H1 (cell line): ENCODE measurements at regions not wholly inside any gene's neighbourhood (a gene's known extent, or its start where the extent isn't known, plus 50 kb on each side); places are given as distances from the start of the nearest gene placed in this dataset.

Source experiments
- MAFK ChIP-seq: IDR thresholded peaks from 2 replicates; pipeline ENCODE4 v1.6.1; 2012; ENCODE audit warnings: low read depth, mild to moderate bottlenecking, improper control_type of control experiment, low read length
- PHF8 ChIP-seq: fragments of 200-600 bp; sonication (generic); conservative IDR thresholded peaks from 2 replicates; pipeline ENCODE4 v1.7.1; 2012; ENCODE audit warnings: low read depth, mild to moderate bottlenecking, inconsistent platforms, low read length, moderate library complexity
- TF ChIP-seq, protein P1 (sequence below): fragments of 300-600 bp; sonication (generic); IDR thresholded peaks from 2 replicates; pipeline ENCODE4 v1.7.1; 2012; ENCODE audit warnings: low read length, moderate library complexity, mild to moderate bottlenecking, inconsistent platforms; ENCODE audit not compliant: insufficient replicate concordance

DNA sequence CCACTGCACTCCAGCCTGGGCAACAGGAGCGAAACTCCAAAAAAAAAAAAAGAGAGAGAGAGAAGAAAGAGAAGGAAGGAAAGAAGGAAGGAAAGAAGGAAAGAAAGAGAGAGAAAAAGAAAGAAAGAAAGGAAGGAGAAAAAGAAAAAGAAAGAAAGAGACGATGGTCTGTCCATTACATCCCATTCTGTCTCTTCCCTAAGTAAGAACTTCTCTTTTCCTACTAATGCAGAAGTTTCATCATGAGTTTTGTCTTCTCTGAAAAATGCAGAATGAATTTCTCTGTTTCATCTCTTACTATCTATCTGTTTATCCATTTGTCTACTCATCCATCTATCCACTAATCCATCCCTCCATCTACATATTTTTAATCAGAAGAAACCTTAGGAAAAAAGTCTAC, 94.9 kb upstream of the MED13 start (continued):
- TF ChIP-seq, protein P1, sequence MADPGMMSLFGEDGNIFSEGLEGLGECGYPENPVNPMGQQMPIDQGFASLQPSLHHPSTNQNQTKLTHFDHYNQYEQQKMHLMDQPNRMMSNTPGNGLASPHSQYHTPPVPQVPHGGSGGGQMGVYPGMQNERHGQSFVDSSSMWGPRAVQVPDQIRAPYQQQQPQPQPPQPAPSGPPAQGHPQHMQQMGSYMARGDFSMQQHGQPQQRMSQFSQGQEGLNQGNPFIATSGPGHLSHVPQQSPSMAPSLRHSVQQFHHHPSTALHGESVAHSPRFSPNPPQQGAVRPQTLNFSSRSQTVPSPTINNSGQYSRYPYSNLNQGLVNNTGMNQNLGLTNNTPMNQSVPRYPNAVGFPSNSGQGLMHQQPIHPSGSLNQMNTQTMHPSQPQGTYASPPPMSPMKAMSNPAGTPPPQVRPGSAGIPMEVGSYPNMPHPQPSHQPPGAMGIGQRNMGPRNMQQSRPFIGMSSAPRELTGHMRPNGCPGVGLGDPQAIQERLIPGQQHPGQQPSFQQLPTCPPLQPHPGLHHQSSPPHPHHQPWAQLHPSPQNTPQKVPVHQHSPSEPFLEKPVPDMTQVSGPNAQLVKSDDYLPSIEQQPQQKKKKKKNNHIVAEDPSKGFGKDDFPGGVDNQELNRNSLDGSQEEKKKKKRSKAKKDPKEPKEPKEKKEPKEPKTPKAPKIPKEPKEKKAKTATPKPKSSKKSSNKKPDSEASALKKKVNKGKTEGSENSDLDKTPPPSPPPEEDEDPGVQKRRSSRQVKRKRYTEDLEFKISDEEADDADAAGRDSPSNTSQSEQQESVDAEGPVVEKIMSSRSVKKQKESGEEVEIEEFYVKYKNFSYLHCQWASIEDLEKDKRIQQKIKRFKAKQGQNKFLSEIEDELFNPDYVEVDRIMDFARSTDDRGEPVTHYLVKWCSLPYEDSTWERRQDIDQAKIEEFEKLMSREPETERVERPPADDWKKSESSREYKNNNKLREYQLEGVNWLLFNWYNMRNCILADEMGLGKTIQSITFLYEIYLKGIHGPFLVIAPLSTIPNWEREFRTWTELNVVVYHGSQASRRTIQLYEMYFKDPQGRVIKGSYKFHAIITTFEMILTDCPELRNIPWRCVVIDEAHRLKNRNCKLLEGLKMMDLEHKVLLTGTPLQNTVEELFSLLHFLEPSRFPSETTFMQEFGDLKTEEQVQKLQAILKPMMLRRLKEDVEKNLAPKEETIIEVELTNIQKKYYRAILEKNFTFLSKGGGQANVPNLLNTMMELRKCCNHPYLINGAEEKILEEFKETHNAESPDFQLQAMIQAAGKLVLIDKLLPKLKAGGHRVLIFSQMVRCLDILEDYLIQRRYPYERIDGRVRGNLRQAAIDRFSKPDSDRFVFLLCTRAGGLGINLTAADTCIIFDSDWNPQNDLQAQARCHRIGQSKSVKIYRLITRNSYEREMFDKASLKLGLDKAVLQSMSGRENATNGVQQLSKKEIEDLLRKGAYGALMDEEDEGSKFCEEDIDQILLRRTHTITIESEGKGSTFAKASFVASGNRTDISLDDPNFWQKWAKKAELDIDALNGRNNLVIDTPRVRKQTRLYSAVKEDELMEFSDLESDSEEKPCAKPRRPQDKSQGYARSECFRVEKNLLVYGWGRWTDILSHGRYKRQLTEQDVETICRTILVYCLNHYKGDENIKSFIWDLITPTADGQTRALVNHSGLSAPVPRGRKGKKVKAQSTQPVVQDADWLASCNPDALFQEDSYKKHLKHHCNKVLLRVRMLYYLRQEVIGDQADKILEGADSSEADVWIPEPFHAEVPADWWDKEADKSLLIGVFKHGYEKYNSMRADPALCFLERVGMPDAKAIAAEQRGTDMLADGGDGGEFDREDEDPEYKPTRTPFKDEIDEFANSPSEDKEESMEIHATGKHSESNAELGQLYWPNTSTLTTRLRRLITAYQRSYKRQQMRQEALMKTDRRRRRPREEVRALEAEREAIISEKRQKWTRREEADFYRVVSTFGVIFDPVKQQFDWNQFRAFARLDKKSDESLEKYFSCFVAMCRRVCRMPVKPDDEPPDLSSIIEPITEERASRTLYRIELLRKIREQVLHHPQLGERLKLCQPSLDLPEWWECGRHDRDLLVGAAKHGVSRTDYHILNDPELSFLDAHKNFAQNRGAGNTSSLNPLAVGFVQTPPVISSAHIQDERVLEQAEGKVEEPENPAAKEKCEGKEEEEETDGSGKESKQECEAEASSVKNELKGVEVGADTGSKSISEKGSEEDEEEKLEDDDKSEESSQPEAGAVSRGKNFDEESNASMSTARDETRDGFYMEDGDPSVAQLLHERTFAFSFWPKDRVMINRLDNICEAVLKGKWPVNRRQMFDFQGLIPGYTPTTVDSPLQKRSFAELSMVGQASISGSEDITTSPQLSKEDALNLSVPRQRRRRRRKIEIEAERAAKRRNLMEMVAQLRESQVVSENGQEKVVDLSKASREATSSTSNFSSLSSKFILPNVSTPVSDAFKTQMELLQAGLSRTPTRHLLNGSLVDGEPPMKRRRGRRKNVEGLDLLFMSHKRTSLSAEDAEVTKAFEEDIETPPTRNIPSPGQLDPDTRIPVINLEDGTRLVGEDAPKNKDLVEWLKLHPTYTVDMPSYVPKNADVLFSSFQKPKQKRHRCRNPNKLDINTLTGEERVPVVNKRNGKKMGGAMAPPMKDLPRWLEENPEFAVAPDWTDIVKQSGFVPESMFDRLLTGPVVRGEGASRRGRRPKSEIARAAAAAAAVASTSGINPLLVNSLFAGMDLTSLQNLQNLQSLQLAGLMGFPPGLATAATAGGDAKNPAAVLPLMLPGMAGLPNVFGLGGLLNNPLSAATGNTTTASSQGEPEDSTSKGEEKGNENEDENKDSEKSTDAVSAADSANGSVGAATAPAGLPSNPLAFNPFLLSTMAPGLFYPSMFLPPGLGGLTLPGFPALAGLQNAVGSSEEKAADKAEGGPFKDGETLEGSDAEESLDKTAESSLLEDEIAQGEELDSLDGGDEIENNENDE = no peak
- no peak for TF ChIP-seq PHF8
- no peak for TF ChIP-seq MAFK
